GM19468 (cell line): ENCODE measurements at regions not wholly inside any gene's neighbourhood (a gene's known extent, or its start where the extent isn't known, plus 50 kb on each side); places are given as distances from the start of the nearest gene placed in this dataset.
"Not testable (repeated sequence)": the region's sequence is repeated elsewhere in the genome, so short reads cannot be mapped to it uniquely, and the experiment has no call there.

Experiments used
- ATAC-seq: cut with Tn5 transposase; IDR thresholded peaks from one replicate; pipeline ENCODE4 v1.9.1; 2021; ENCODE audit warnings: mild to moderate bottlenecking, moderate library complexity, moderate number of reproducible peaks; ENCODE audit not compliant: unreplicated experiment; ENCODE audit errors: extremely low read depth

DNA sequence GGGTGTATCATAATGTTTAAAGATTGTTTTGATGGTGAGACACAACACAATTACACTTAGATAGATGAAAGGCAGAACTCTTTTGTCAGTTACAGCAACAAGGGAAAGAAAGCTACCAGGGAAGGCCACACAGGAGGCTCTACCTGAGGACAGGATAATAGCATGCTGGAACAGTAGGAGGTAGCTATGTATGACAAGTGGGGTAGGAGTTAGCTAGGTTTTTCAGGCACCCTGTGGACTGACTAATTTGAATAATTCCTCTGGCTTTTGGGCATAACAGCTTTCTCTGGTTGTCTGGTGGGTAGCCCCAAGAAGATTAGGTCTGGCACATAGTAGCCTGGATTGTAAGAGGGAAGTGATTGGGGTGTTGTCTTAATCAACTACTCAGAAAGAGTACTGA lies 475.4 kb upstream of the CHORDC1 start:
- no peak for ATAC-seq

DNA sequence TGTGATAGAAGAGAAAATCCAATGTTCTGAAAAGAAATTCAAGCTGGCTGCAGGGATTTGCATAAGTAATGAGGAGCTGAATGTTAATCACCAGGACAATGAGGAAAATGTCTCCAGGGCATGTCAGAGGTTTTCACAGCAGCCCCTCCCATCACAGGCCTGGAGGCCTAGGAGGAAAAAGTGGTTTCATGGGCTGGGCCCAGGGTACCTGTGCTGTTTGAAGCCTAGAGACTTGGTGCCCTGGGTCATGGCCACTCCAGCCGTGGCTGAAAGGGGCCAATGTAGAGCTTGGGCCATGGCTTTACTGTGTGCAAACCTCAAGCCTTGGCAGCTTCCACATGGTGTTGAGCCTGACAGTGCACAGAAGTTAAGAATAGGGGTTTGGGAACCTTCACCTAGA lies 452.6 kb upstream of the CHORDC1 start:
- ATAC-seq: not testable (repeated sequence)

DNA sequence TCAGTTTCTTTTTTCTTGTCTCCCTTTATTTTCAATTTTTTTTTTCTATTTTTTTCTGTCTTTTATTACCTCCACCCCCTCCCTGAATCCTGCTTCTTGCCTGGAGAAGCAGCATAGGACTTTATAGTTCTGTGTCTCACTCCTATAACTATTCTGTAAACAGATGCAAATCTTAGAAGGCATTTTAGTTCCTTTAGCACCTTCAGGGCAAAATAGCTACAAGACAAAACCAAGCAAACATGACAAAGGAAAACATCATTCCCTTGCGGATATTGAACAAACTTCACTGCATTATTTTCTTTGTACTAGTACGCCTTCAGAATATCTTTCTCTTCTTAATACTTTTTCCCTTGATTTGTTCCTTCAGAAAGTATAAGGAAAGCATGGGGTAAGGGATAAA lies 446.2 kb upstream of the CHORDC1 start:
- no peak for ATAC-seq

DNA sequence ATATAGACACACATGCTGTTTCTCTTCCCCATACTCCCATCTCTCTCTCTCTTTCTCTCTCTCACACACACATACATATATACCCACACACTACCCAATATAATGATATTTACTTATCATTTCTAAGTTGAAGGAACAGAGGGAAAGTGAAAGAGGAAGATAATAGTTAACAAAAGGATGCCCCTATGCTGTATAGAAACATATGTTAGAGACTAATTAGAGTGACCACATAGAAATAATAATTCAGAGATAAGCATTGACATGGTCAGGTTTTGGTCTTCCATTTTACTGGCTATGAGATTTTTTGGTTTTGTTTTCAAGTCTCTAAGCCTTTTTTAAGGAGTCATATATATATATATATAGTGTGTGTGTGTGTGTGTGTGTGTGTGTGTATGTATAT lies 445.7 kb upstream of the CHORDC1 start:
- ATAC-seq: no peak

DNA sequence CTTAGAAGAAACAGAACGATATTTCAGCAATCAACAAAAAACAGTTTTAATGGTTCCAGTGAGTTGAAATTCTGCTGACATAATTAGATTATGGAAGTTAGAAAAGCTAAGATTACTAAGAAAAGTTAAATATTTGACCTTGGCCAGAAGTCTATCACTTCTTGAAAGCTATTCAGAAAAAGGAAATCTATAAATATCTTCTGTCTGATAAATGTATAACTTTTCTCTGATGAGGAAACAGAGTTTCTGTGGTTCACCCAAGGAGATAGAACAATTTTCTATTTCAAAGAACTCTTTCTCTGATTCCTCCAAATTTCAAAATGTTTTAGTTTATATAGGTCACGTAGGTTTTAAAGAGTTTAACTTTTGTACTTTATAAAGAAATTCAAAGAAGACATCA lies 438.4 kb upstream of the CHORDC1 start:
- no peak for ATAC-seq

DNA sequence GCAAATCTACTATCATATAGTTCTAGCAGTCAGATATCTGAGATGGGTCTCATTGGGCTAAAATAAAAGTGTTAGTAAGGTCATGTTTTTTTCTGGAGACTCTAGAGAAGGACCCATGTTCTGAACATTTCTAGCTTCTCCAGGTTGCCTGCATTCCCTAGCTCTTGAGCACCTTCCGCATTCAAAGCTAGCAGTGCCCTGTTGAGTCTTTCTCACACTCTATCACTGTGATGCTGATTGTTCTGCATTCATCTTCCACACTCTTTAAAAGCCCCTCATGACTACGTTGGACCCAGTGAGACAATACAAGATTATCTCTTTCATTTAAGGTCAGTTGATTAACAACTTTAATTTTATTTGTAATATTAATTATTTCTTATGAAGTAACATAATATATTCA lies 433.3 kb upstream of the CHORDC1 start:
- no peak for ATAC-seq

DNA sequence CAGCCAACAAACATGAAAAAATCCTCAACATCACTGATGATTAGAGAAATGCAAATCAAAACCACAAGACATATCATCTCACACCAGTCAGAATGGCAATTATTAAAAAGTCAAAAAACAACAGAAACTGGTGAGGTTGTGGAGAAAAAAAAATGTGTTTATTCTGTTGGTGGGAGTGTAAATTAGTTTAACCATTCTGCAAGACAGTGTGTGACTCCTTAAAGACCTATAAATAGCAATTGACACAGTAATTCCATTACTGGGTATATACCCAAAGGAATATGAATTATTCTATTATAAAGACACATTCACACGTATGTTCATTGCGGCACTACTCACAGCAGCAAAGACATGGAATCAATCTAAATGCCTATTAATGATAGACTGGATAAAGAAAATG lies 427.3 kb upstream of the CHORDC1 start:
- ATAC-seq: no peak

DNA sequence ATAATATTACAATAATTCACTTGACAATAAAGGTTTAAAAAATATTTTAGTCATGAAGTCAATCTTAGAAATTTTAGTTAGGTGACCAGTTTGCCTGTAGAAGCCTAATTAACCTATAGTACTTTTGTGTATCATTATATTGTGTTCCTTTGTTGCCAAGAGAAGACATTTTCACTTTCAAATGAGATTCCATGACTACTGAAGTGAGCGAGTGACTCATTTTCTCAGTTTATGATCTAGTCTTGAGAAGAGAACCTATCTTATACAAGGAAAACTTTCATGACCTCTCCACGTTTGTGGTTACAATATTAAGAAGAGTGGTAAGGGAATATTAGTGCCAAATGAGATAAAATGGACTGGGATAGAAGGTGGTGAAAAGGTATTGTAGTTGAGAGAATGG lies 423.9 kb upstream of the CHORDC1 start:
- ATAC-seq: no peak

DNA sequence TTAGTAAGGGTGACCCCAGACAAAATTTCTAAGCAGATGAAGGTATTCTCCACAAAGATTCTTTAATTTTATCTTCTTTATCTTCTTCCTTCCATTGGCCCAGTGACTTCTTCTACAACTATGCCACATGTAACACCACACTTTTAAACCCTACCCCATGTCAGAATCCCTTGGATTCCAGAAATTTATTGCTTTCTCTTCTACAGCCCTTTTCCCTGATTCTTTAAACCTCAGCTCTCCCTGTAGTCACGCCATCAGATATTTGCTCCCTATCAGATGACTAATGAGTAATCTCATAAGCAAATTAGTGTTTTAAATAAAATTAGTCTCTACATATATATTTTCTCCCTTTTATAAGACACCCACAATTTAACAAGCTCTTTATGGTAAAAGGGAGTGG lies 423.4 kb upstream of the CHORDC1 start:
- ATAC-seq: no peak

DNA sequence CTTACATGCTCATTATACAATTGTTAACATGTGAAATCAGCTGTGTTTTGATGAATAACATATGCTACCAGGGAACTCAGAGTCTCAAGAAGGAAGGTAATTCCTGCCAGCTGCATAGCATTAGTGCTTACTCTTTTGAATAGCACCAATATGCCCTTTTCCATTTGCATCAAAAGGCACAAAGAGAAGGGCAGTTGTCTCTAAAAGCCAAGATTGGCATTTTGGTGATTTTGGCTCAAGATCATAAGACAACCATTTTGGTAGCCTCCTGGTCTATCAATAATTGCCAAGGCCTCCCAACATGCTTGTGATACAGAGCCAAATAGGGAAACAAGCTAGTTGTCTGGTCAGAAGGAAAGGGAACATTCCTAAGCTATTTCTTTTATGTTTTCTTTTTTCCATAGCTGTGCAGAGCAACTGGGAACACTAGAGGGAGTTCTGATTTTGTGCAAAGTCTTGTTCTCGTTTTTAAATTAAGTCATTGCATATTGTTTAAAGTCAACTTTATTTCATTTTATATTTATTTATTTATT lies 416.7 kb upstream of the CHORDC1 start:
- ATAC-seq: no peak

DNA sequence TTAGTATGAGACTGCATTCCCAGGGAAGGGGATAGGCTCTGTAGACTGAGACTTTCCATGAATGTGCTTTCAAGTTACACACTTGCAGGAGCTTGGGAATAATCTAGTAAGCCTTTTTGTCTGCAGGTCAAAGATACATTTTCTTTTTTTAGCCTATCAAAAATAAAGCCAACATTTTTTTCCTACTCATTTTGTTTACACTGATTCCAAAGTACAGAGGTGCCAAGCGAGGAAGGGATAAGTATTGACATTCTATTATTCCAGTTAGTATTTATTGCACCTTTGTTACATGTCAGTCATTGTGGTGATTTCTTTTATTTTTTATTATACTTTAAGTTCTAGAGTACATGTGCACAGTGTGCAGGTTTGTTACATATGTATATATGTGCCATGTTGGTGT lies 413.0 kb upstream of the CHORDC1 start:
- ATAC-seq: no peak

DNA sequence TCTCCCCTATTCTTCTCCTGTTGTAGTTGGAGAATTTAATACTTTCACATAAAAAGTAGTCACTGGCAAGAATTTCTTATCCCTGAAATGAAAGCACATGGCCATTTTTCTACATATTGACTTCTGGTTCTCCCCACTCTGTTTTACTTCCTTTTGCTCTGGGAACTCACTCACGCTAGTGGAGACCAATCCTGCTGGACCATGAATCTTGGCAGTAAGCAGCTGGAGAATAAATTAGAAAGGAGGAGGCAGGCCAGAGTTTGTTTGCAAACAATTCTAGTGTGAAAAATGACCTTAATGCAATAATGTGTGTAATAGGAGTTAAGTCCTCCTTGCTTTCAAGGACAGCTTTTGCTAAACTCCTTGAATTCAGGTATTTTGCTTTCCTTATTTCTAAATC lies 412.3 kb upstream of the CHORDC1 start:
- no peak for ATAC-seq

DNA sequence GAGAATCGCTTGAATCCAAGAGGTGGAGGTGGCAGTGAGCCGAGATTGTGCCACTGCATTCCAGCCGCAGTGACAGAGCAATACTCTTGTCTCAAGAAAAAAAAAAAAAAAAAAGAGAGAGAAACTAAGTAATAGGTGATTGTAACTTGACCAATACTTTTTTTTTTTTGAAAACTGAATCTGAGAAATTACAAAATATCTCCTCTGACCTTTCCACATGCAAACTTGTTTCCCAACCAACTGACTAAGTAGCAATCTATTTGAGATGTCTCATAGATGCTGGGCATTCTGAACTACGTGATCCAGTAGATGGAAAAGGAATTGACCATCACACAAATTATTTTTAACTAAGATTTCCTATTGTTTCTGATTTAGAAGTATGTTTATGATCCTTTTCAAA lies 407.3 kb upstream of the CHORDC1 start:
- ATAC-seq: no peak

DNA sequence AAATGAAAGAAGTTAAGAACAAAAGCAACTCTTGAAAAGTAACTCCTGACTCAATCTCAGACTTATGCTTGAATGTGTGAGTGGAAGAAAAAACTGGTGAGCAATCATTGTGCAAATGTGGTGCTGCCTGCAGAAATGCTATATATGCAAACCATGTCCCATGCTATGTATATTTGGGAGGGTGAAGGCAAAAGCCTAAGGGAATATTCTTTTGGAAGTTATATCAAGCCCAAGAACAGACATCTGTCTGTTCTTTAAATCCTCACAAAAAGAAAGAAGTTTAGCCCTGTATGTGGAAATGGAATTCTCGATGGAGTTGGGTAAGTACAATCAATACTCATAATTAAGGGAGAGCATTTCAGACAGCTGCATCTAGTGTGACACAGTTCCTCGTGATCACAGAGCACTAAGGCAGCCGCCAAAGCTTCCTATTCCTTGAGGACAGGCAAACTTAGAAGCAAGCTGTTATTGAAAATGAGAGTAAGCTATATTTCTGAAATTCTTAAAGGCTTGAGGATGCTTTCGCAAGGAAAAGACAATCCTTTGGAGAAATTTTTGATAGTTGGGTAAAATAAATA lies 406.5 kb upstream of the CHORDC1 start:
- no peak for ATAC-seq

DNA sequence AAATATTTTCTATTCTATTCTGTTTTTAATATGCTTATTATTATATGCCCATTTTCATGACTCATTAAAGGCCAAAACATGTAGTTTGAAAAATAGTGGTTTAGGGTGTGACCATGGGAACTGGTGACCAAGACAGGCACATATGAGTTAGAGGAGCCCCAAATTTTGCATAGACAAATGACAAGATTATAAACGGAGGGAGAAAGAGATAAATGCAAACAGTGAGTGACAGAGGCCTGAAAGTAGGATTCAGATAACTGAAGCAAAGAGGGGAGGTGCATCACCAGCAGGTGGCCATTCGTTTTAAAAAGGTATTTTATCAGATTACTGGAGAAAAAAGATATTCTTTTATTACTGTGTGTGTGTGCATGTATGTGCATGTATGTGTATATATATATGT lies 391.5 kb upstream of the CHORDC1 start:
- ATAC-seq: no peak

DNA sequence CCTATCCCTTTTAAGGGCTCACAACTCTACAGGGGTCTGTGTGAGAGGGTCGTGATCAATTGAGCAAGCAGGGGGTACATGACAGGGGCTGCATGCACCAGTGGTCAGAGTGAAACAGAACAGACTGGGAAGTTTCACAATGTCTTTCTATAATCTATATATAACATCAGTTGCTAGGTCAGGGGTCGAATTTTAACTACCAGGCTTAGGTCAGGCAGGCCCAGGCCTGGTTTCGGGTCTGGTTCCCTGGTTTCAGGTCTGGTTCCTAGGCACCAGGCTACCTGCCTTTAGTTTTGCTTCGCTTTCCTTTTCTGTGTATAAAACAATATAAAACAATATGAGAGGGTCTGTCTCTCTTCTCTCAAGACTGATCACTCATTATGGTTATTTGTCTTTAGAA lies 390.2 kb upstream of the CHORDC1 start:
- ATAC-seq: not testable (repeated sequence)

DNA sequence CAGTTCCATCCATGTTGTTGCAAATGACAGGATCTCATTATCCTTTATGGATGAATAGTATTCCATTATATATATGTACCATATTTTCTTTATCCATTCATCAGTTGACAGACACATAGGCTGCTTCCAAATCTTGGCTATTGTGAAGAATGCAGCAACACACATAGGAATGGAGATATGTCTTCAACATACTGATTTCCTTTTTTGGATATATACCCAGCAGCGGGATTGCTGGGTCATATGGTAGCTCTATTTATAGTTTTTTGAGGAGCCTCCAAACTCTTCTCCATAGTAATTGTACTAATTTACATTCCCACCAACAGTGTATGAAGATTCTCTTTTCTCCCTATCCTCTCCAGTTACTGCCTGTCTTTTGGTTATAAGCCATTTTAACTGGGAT lies 383.9 kb upstream of the CHORDC1 start:
- ATAC-seq: no peak

DNA sequence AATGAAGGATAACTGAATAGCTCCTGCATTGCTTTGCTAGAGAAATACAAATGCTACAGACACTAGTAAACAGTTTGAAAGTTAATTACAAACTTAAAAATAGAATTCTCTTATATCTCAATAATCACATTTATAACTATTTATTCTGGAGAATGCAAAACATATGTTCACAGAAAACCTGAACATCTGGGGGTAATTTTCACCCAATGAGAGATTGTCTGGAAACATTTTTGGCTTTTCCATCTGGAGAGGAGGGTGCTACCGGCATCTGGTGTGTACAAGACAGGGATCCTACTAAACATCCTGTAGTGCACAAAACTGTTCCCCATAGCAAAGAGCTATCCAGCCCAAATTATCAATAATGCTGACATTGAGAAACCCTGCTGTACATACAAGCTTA lies 378.4 kb upstream of the CHORDC1 start:
- ATAC-seq: no peak

DNA sequence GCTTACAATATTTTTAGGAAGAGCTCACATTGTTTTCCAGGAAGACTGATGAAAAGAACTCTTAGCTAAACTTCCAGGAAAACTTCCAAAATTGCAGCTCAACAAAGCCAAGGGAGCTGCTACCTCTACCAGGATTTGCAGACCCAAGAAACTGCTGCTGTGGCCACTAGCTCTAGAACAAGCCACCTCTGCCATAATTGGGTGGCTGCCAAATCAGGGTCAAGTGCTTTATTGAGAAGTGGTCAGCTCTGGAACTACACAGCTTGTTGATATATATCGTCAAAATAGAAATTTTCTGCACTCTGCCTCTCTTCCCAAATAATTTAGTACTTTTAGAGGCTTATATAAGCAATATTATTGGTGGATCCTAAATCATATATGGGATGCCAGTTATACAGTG lies 371.8 kb upstream of the CHORDC1 start:
- ATAC-seq: no peak

DNA sequence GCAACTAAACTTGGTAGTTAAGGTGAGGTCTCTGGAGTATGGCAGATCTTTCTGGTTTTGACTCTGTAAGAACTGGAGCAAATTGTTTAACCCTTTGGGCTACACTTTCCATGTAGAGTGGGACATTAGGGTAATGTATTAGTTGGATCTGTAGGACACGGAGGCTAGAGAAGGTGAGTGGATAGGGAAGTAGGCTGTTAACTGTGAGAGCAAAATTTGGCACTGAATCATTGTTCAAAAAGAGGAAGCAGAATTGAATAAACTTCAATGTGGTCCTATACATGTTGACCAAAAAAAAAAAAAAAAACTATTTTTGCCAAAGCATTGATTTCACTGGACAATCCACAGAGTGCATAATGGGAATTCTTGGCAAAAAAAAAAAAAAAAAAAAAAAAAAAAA lies 370.2 kb upstream of the CHORDC1 start:
- ATAC-seq: no peak

DNA sequence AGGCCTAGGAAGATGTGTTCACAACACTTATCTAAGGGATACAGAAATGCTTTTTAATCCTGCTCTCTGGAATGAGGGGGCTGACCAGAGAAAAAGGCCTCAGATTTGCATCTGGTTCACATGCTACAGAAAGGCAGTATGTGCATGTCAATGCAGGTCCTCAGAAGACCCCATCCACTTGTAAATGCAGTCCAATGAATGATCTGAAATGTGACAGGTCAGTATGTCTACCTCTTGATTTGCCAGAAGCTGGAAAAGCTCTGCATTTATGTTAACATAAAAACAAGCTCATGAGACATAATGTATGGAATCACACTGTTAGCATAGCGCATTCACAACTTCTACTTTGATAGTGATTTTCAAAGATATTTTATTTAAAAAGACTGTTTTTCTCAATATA lies 367.4 kb upstream of the CHORDC1 start:
- ATAC-seq: no peak

DNA sequence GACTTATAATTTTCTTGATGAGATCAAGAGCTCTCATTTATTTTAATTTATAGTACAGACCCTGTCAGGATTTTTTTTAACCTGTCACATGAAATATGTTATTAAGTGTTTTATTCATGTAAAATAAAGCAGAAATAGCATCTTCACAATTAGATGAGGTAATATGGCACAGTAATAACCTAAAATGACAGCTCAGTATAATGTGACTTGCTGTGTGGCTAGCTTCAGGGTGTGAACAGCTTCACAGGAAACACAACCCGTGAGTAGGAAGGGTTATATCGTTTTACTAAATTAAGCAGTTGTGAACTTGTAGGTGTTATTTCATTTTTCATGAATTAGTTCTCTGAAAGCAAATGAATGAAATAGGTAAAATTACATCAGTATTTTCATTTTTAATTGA lies 366.9 kb upstream of the CHORDC1 start:
- no peak for ATAC-seq

DNA sequence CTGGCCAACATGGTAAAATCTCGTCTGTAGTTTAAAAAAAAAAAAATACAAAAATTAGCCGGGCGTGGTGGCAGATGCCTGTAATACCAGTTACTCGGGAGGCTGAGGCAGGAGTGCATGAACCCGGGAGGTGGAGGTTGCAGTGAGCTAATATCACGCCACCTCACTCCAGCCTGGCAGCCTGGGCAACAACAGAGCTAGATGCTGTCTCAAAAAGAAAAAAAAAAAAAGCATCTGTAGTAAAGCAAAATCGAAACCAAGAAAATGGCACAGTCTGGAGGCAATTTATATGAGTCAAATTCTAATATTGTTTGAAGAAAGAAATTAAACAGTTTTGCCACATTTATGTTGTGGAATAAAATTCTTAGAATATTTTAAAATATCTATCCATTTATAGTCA lies 365.0 kb upstream of the CHORDC1 start:
- no peak for ATAC-seq
